Kasumi-1 (cell line): ENCODE measurements at regions not wholly inside any gene's neighbourhood (a gene's known extent, or its start where the extent isn't known, plus 50 kb on each side); places are given as distances from the start of the nearest gene placed in this dataset.
A peak's percentile ranks its signal among the peaks of the same experiment; 100 is the strongest.
"Not testable (repeated sequence)": the region's sequence is repeated elsewhere in the genome, so short reads cannot be mapped to it uniquely, and the experiment has no call there.

Experiments used
- DNase-seq, 2 experiments: peaks; one replicate each; lab custom pipeline; 2025; lab: John Stamatoyannopoulos, UW

GRCh38 chr10:128178302-128178958 lies 52.2 kb upstream of the MKI67 start:
- peak; percentile 80 to 89 for DNase-seq

- peak; percentile 87 to 92 for DNase-seq
Observed at GRCh38 chr10:128180843-128181242, 54.6 kb upstream of the MKI67 start.

- no peak for DNase-seq
Observed at GRCh38 chr10:128185627-128186026, 59.4 kb upstream of the MKI67 start.

GRCh38 chr10:128186959-128187787 lies 61.0 kb upstream of the MKI67 start:
- DNase-seq, result no peak

GRCh38 chr10:128187788-128188185 lies 61.6 kb upstream of the MKI67 start:
- DNase-seq, result no peak

- no peak for DNase-seq
Observed at GRCh38 chr10:128189176-128189575, 63.0 kb upstream of the MKI67 start.

- DNase-seq, result peak in 1 of 2 experiments; percentile 20
Observed at GRCh38 chr10:128191847-128192246, 65.6 kb upstream of the MKI67 start.

- not testable (repeated sequence) for DNase-seq
Observed at GRCh38 chr10:128201826-128202225, 75.6 kb upstream of the MKI67 start.

GRCh38 chr10:128203028-128203427 lies 76.8 kb upstream of the MKI67 start:
- no peak for DNase-seq

- not testable (repeated sequence) for DNase-seq
Observed at GRCh38 chr10:128205591-128205990, 79.4 kb upstream of the MKI67 start.

- DNase-seq, result no peak
Observed at GRCh38 chr10:128206676-128207075, 80.5 kb upstream of the MKI67 start.

GRCh38 chr10:128209862-128210214 lies 83.6 kb upstream of the MKI67 start:
- no peak for DNase-seq

GRCh38 chr10:128210215-128211063 lies 84.2 kb upstream of the MKI67 start:
- DNase-seq, result peak; percentile 16 to 26

- DNase-seq, result no peak
Observed at GRCh38 chr10:128211064-128211504, 84.9 kb upstream of the MKI67 start.

- DNase-seq, result peak; percentile 78 to 81
Observed at GRCh38 chr10:128211953-128212727, 85.9 kb upstream of the MKI67 start.

- no peak for DNase-seq
Observed at GRCh38 chr10:128213156-128213555, 86.9 kb upstream of the MKI67 start.

GRCh38 chr10:128215733-128216132 lies 89.5 kb upstream of the MKI67 start:
- no peak for DNase-seq

- no peak for DNase-seq
Observed at GRCh38 chr10:128217136-128217535, 90.9 kb upstream of the MKI67 start.

- no peak for DNase-seq
Observed at GRCh38 chr10:128218161-128218560, 91.9 kb upstream of the MKI67 start.

- DNase-seq, result no peak
Observed at GRCh38 chr10:128219295-128219694, 93.1 kb upstream of the MKI67 start.

GRCh38 chr10:128220021-128220420 lies 93.8 kb upstream of the MKI67 start:
- DNase-seq, result no peak

- DNase-seq, result peak in 1 of 2 experiments; percentile 2
Observed at GRCh38 chr10:128221117-128221516, 94.9 kb upstream of the MKI67 start.
